CD4-positive, CD25-positive, alpha-beta regulatory T cell (primary cell): ENCODE measurements at regions not wholly inside any gene's neighbourhood (a gene's known extent, or its start where the extent isn't known, plus 50 kb on each side); places are given as distances from the start of the nearest gene placed in this dataset.

Experiments used
- ATAC-seq, 2 donors: fragments of 150-1000 bp; cut with Tn5 transposase; one replicate each; pipeline ENCODE4 v1.10.0; 2021; ENCODE audit warnings: low read depth in 2 of 2, moderate number of reproducible peaks in 2 of 2, moderate library complexity in 1 of 2
- DNase-seq, 3 donors: peaks; one replicate each; pipeline versions ENCODE4 v3.0.0 to v3.0.0-alpha.2; 2012 to 2022; ENCODE audit warnings: mixed read lengths in 1 of 3
- H3K27ac ChIP-seq: one replicate; pipeline ENCODE4 v1.7.0; 2013; ENCODE audit warnings: mild to moderate bottlenecking, low read length; ENCODE audit not compliant: insufficient read depth, poor library complexity, severe bottlenecking
- H3K27me3 ChIP-seq: one replicate; pipeline ENCODE4 v1.7.0; 2013; ENCODE audit warnings: low read length; ENCODE audit not compliant: control insufficient read depth, insufficient read depth
- H3K36me3 ChIP-seq: one replicate; pipeline ENCODE4 v1.7.0; 2013; ENCODE audit warnings: mild to moderate bottlenecking, low read length, moderate library complexity; ENCODE audit not compliant: control insufficient read depth, insufficient read depth
- H3K4me1 ChIP-seq: 2 replicates; pipeline ENCODE4 v1.7.0; 2013; ENCODE audit warnings: mild to moderate bottlenecking, low read length; ENCODE audit not compliant: insufficient read depth, control insufficient read depth, poor library complexity, severe bottlenecking
- H3K4me3 ChIP-seq: one replicate; pipeline ENCODE4 v1.7.0; 2013; ENCODE audit warnings: low read depth, mild to moderate bottlenecking, low read length, moderate library complexity
- H3K9me3 ChIP-seq, 2 experiments: 1 replicate in 1 of 2; 2 replicates in 1 of 2; pipeline ENCODE4 v1.7.0; 2013; ENCODE audit warnings: low read length in 2 of 2, mild to moderate bottlenecking in 1 of 2, moderate library complexity in 1 of 2; ENCODE audit not compliant: control insufficient read depth in 2 of 2
- H3K27ac Mint-ChIP-seq, 3 donors: one replicate each; pipeline ENCODE4 v1.8.0; 2020 to 2022; ENCODE audit warnings: mild to moderate bottlenecking in 3 of 3, mixed read lengths in 3 of 3, moderate library complexity in 2 of 3
- H3K27me3 Mint-ChIP-seq: one replicate; pipeline ENCODE4 v1.8.0; 2022; ENCODE audit warnings: mild to moderate bottlenecking, mixed read lengths
- H3K36me3 Mint-ChIP-seq: one replicate; pipeline ENCODE4 v1.8.0; 2020; ENCODE audit warnings: mixed read lengths
- H3K4me1 Mint-ChIP-seq, 4 donors: one replicate each; pipeline ENCODE4 v1.8.0; 2020 to 2022; ENCODE audit warnings: mixed read lengths in 4 of 4, mild to moderate bottlenecking in 1 of 4
- H3K4me3 Mint-ChIP-seq, 4 donors: one replicate each; pipeline ENCODE4 v1.8.0; 2020 to 2022; ENCODE audit warnings: mild to moderate bottlenecking in 4 of 4, mixed read lengths in 4 of 4, moderate library complexity in 3 of 4
- H3K9me3 Mint-ChIP-seq, 7 donors: one replicate each; pipeline ENCODE4 v1.8.0; 2020 to 2022; ENCODE audit warnings: mixed read lengths in 7 of 7, mild to moderate bottlenecking in 3 of 7, moderate library complexity in 2 of 7

DNA sequence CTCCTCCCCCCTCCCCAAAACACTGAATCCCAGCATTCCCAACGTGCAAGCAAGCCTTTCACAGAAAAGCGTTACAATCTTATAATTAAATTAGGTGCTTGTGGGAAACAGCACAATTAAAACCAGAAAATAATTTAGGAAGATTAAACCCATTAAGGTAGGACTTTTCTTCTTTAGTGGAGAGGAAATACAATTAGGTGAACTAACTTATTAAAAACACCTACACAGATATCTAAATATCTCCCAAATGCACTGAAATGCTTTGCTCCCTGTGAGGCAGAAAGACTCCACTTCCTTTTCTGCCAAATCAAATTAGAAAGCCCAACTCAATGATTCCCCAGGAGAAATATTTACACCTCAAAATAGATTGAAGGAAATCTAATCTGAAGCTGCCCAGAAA, 60.9 kb upstream of the ETS2 start:
- no peak for ATAC-seq
- no peaks in the 10 kb centered on the region for H3K36me3 Mint-ChIP-seq
- Histone ChIP-seq H3K4me1 (peaks cover 13% of the 10 kb centered on the region), H3K36me3 (no peaks in the 10 kb centered on the region), H3K27ac (no peak overlapping the region), H3K4me3 (no peak overlapping the region), H3K9me3 (no peaks in the 10 kb centered on the region), H3K27me3 (peaks cover 3% of the 10 kb centered on the region)
- H3K27ac Mint-ChIP-seq = no peak overlapping the region
- H3K27me3 Mint-ChIP-seq = no peaks in the 10 kb centered on the region
- no peak overlapping the region for H3K4me3 Mint-ChIP-seq
- peaks cover 0 to 3% (median 0%) of the 10 kb centered on the region in 7 donors for H3K9me3 Mint-ChIP-seq
- DNase-seq = no peak
- H3K4me1 Mint-ChIP-seq = peaks cover 0 to 30% (median 6%) of the 10 kb centered on the region in 4 donors

DNA sequence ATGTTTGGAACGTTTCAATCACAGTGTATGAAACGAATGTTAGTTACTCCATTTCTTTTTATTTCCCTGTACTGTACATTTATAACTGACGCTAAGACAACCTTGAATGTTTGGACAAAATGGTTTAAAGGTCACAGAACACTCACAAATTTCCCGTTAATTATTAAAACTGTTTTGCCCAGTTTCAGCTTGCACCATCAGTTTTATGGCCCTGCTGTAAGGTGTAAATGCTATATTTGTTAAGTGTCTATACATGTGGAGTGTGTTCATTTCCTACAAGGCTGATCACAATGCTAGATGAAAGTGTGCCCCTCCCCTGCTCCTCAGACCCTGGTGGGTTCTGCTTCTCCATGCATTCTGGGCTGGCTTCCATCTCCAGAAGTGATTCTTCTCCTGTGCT, 57.9 kb upstream of the ETS2 start:
- H3K9me3 ChIP-seq = no peaks in the 10 kb centered on the region
- no peaks in the 10 kb centered on the region for H3K4me1 ChIP-seq
- H3K4me3 ChIP-seq = no peak overlapping the region
- H3K27me3 Mint-ChIP-seq = peaks cover 5% of the 10 kb centered on the region
- H3K36me3 ChIP-seq = no peaks in the 10 kb centered on the region
- no peak overlapping the region for H3K27ac ChIP-seq
- no peak overlapping the region for H3K27ac Mint-ChIP-seq
- H3K4me3 Mint-ChIP-seq = no peak overlapping the region
- H3K4me1 Mint-ChIP-seq = peaks cover 0 to 7% (median 0%) of the 10 kb centered on the region in 4 donors
- ATAC-seq = no peak
- no peak for DNase-seq
- H3K27me3 ChIP-seq = no peaks in the 10 kb centered on the region
- peaks cover 0 to 2% (median 0%) of the 10 kb centered on the region in 7 donors for H3K9me3 Mint-ChIP-seq
- H3K36me3 Mint-ChIP-seq = no peaks in the 10 kb centered on the region

DNA sequence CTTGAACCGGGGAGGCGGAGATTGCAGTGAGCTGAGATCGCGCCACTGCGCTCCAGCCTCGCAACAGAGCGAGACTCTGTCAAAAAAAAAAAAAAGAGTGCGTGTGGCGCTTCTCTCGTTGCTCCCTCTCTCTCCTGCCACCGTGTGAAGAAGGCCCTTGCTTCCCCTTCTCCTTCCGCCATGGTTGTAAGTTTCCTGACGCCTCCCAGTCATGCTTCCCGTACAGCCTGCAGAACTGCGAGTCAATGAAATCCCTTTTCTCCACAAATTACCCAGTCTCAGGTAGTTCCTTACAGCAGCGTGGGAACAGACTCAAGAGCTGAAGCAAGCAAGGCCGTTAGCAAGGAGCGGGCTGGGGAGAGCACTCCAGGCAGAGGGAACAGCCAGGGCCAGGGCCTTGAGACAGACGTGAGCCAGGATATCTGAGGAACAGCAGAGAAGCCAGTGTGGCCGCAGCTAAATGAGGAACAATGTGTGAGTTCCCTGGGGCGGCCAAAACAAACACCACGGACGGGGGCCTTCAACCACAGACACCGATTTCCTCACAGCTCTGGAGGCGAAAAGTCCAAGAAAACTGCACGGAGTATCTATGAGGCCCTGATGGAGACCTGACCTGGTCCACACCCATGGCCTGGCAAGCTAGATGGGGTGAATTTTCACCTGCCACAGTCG, 54.2 kb upstream of the ETS2 start:
- Mint-ChIP-seq H3K36me3 (no peaks in the 10 kb centered on the region), H3K27ac (peak overlapping the region in 2 of 3 donors; percentile 35 to 60), H3K4me1 (peaks cover 0 to 11% (median 8%) of the 10 kb centered on the region in 4 donors), H3K4me3 (no peak overlapping the region), H3K27me3 (peaks cover 12% of the 10 kb centered on the region), H3K9me3 (peaks cover 0 to 2% (median 0%) of the 10 kb centered on the region in 7 donors)
- Histone ChIP-seq H3K4me1 (no peaks in the 10 kb centered on the region), H3K36me3 (no peaks in the 10 kb centered on the region), H3K9me3 (no peaks in the 10 kb centered on the region), H3K27ac (no peak overlapping the region), H3K4me3 (no peak overlapping the region), H3K27me3 (peaks cover 1% of the 10 kb centered on the region)
- no peak for ATAC-seq
- no peak for DNase-seq

DNA sequence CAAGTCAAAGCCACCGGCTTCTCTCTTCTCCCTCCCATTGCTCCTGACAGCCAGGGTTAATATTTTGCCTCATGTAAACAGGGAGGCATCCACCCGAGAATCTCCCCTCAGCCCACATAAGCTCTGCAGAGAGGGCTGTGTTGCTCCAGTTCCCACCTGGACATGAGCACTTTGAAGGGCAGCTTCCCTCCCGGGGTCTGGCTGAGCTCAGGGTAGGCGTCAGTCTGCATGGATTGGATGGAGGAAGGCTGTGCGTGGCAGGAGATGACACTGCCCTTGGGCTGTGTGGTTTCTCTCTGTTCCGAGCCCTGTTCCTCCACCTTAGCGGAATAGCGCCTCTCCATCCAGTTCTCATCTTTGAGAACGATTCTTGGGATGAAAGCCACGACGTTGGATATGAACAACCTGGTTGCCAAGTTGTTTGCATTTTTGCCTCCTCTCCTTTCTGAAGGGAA, 53.7 kb upstream of the ETS2 start:
- no peak overlapping the region for H3K4me3 ChIP-seq
- DNase-seq (no peak), ATAC-seq (no peak)
- no peaks in the 10 kb centered on the region for H3K36me3 Mint-ChIP-seq
- H3K27me3 Mint-ChIP-seq = peaks cover 12% of the 10 kb centered on the region
- H3K4me3 Mint-ChIP-seq = no peak overlapping the region
- H3K4me1 ChIP-seq = no peaks in the 10 kb centered on the region
- H3K9me3 ChIP-seq = no peaks in the 10 kb centered on the region
- H3K27me3 ChIP-seq = peaks cover 1% of the 10 kb centered on the region
- H3K36me3 ChIP-seq = no peaks in the 10 kb centered on the region
- peaks cover 0 to 11% (median 8%) of the 10 kb centered on the region in 4 donors for H3K4me1 Mint-ChIP-seq
- peaks cover 0 to 2% (median 0%) of the 10 kb centered on the region in 7 donors for H3K9me3 Mint-ChIP-seq
- H3K27ac Mint-ChIP-seq = peak overlapping the region in 1 of 3 donors; percentile 35
- no peak overlapping the region for H3K27ac ChIP-seq

DNA sequence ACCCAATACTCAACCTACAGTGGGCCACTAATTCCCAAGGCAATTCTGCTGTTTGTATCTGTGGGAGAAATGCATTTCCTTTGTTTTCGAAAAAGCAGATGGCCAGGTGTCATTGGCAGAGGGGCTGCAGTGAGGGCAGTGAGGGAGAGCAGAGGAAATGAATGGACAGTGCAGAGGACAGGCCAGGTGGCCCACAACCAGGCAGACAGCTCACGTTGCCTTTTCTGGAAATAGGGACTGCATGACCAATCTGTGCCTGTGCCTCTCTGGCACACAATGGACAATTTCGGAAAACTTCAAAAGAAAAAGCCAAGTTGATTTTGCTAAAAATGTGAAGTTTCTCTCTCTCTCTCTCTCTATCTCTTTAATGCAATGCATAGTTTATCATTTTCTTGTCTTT, 52.6 kb upstream of the ETS2 start:
- H3K36me3 ChIP-seq = no peaks in the 10 kb centered on the region
- DNase-seq = no peak
- Mint-ChIP-seq H3K27me3 (peaks cover 12% of the 10 kb centered on the region), H3K36me3 (no peaks in the 10 kb centered on the region), H3K9me3 (no peaks in the 10 kb centered on the region), H3K4me1 (peaks cover 0 to 11% (median 8%) of the 10 kb centered on the region in 4 donors), H3K4me3 (no peak overlapping the region), H3K27ac (no peak overlapping the region)
- no peaks in the 10 kb centered on the region for H3K4me1 ChIP-seq
- no peaks in the 10 kb centered on the region for H3K9me3 ChIP-seq
- H3K27me3 ChIP-seq = peaks cover 1% of the 10 kb centered on the region
- H3K4me3 ChIP-seq = no peak overlapping the region
- no peak for ATAC-seq
- H3K27ac ChIP-seq = no peak overlapping the region

DNA sequence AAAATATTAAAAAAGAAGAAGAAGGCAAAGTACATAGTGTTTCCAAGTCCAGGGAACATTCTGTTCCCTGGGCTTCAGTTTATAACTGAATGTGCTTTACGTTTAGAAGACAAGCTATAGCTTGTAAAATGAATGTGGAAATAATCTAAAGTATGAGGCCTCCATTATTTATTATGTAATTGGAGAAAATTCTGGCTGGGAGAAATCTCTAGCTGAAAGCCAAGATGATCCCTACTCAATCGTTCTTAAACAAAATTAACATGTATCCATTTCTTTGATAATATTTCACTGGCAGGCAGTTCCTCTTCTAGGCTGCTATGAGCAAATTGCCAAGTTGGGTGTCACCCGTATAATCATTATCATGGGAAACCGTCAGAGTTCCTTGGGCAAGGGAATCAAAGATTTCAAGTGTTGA, 52.2 kb upstream of the ETS2 start:
- Mint-ChIP-seq H3K4me3 (no peak overlapping the region), H3K27ac (no peak overlapping the region), H3K36me3 (no peaks in the 10 kb centered on the region), H3K9me3 (no peaks in the 10 kb centered on the region), H3K27me3 (peaks cover 12% of the 10 kb centered on the region), H3K4me1 (peaks cover 0 to 11% (median 8%) of the 10 kb centered on the region in 4 donors)
- no peak for DNase-seq
- H3K27ac ChIP-seq = no peak overlapping the region
- H3K36me3 ChIP-seq = no peaks in the 10 kb centered on the region
- ATAC-seq = no peak
- H3K27me3 ChIP-seq = peaks cover 1% of the 10 kb centered on the region
- H3K4me3 ChIP-seq = no peak overlapping the region
- H3K4me1 ChIP-seq = no peaks in the 10 kb centered on the region
- H3K9me3 ChIP-seq = no peaks in the 10 kb centered on the region
